SK-N-SH treated with all-trans-retinoic acid at 6 μM for 48 hours (cell line): ENCODE measurements at regions not wholly inside any gene's neighbourhood (a gene's known extent, or its start where the extent isn't known, plus 50 kb on each side); places are given as distances from the start of the nearest gene placed in this dataset.
A peak's percentile ranks its signal among the peaks of the same experiment; 100 is the strongest.
"Not testable (repeated sequence)": the region's sequence is repeated elsewhere in the genome, so short reads cannot be mapped to it uniquely, and the experiment has no call there.

Experiments used
- ATAC-seq: fragments of 200-7000 bp; cut with Tn5 transposase; 3 replicates; pipeline ENCODE4 v1.9.1; 2020; ENCODE audit warnings: mild to moderate bottlenecking, moderate library complexity
- ARNTL ChIP-seq: fragments of 450-650 bp; formaldehyde crosslinking; IDR thresholded peaks from 2 replicates; pipeline ENCODE4 v1.5.0; 2020; ENCODE audit warnings: low read depth, mild to moderate bottlenecking, moderate library complexity, borderline replicate concordance
- BACH2 ChIP-seq: fragments of 250-450 bp; sonication (Bioruptor Pico); IDR thresholded peaks from 2 replicates; pipeline ENCODE4 v1.9.0; 2021; ENCODE audit warnings: mild to moderate bottlenecking, borderline replicate concordance
- CREB5 ChIP-seq: fragments of 250-450 bp; sonication (Bioruptor Pico); IDR thresholded peaks from 2 replicates; pipeline ENCODE4 v1.5.1; 2020; ENCODE audit warnings: low read depth, mild to moderate bottlenecking, moderate library complexity
- CSDC2 ChIP-seq: fragments of 250-450 bp; sonication (Bioruptor Pico); IDR thresholded peaks from 2 replicates; pipeline ENCODE4 v1.5.0; 2020; ENCODE audit warnings: mild to moderate bottlenecking, moderate library complexity
- GLIS3 ChIP-seq: fragments of 250-450 bp; sonication (Bioruptor Pico); IDR thresholded peaks from 2 replicates; pipeline ENCODE4 v1.5.0; 2020; ENCODE audit warnings: mild to moderate bottlenecking, moderate library complexity
- ISL1 ChIP-seq: fragments of 250-450 bp; sonication (Bioruptor Pico); IDR thresholded peaks from 2 replicates; pipeline ENCODE4 v2.1.2; 2022; ENCODE audit warnings: mild to moderate bottlenecking, moderate library complexity
- OSR1 ChIP-seq: fragments of 250-450 bp; sonication (Bioruptor Pico); IDR thresholded peaks from 2 replicates; pipeline ENCODE4 v1.8.0; 2022; ENCODE audit warnings: moderate library complexity, mild to moderate bottlenecking, inconsistent platforms
- PATZ1 ChIP-seq: fragments of 250-450 bp; sonication (Bioruptor Pico); IDR thresholded peaks from 2 replicates; pipeline ENCODE4 v1.8.0; 2020; ENCODE audit warnings: mild to moderate bottlenecking, moderate library complexity, borderline replicate concordance
- PPARA ChIP-seq: fragments of 250-450 bp; sonication (Bioruptor Pico); IDR thresholded peaks from 2 replicates; pipeline ENCODE4 v1.5.0; 2020; ENCODE audit warnings: mild to moderate bottlenecking, borderline replicate concordance
- TOX ChIP-seq: fragments of 250-450 bp; sonication (Bioruptor Pico); IDR thresholded peaks from 2 replicates; pipeline ENCODE4 v1.8.0; 2021; ENCODE audit warnings: mild to moderate bottlenecking, moderate library complexity, borderline replicate concordance
- ZC3H10 ChIP-seq: fragments of 250-450 bp; sonication (Bioruptor Pico); IDR thresholded peaks from 2 replicates; pipeline ENCODE4 v1.5.1; 2021; ENCODE audit warnings: mild to moderate bottlenecking, moderate library complexity
- ZFP3 ChIP-seq: fragments of 250-450 bp; sonication (Bioruptor Pico); IDR thresholded peaks from 2 replicates; pipeline ENCODE4 v1.5.0; 2020; ENCODE audit warnings: mild to moderate bottlenecking, moderate library complexity
- ZFP30 ChIP-seq: fragments of 450-650 bp; formaldehyde crosslinking; IDR thresholded peaks from 2 replicates; pipeline ENCODE4 v1.5.0; 2022; ENCODE audit warnings: mild to moderate bottlenecking, moderate library complexity
- ZNF8 ChIP-seq: fragments of 450-650 bp; formaldehyde crosslinking; IDR thresholded peaks from 2 replicates; pipeline ENCODE4 v1.5.0; 2020; ENCODE audit warnings: mild to moderate bottlenecking, moderate library complexity
- TF ChIP-seq, protein P1 (sequence below): fragments of 250-450 bp; sonication (Bioruptor Pico); IDR thresholded peaks from 2 replicates; pipeline ENCODE4 v1.5.1; 2021; ENCODE audit warnings: mild to moderate bottlenecking, moderate library complexity
- TF ChIP-seq, protein P2 (sequence below): fragments of 250-450 bp; sonication (Bioruptor Pico); IDR thresholded peaks from 2 replicates; pipeline ENCODE4 v1.8.0; 2021; ENCODE audit warnings: low read depth, mild to moderate bottlenecking, moderate library complexity, borderline replicate concordance

- TF ChIP-seq ISL1 (peak; percentile 61), ARNTL (no peak), PATZ1 (CRISPR knock-in tag) (no peak)
- TF ChIP-seq, protein P1, sequence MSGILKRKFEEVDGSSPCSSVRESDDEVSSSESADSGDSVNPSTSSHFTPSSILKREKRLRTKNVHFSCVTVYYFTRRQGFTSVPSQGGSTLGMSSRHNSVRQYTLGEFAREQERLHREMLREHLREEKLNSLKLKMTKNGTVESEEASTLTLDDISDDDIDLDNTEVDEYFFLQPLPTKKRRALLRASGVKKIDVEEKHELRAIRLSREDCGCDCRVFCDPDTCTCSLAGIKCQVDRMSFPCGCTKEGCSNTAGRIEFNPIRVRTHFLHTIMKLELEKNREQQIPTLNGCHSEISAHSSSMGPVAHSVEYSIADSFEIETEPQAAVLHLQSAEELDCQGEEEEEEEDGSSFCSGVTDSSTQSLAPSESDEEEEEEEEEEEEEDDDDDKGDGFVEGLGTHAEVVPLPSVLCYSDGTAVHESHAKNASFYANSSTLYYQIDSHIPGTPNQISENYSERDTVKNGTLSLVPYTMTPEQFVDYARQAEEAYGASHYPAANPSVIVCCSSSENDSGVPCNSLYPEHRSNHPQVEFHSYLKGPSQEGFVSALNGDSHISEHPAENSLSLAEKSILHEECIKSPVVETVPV (CRISPR knock-in tag): no peak
- ATAC-seq: no peak
Measured at GRCh38 chr6:27031302-27031701, 216.2 kb upstream of the PRSS16 start.

GRCh38 chr6:27038498-27038897 is 209.0 kb upstream of the PRSS16 start:
- no peak for TF ChIP-seq GLIS3 (CRISPR knock-in tag)
- TF ChIP-seq ZC3H10 (CRISPR knock-in tag): no peak
- ATAC-seq: no peak

DNA sequence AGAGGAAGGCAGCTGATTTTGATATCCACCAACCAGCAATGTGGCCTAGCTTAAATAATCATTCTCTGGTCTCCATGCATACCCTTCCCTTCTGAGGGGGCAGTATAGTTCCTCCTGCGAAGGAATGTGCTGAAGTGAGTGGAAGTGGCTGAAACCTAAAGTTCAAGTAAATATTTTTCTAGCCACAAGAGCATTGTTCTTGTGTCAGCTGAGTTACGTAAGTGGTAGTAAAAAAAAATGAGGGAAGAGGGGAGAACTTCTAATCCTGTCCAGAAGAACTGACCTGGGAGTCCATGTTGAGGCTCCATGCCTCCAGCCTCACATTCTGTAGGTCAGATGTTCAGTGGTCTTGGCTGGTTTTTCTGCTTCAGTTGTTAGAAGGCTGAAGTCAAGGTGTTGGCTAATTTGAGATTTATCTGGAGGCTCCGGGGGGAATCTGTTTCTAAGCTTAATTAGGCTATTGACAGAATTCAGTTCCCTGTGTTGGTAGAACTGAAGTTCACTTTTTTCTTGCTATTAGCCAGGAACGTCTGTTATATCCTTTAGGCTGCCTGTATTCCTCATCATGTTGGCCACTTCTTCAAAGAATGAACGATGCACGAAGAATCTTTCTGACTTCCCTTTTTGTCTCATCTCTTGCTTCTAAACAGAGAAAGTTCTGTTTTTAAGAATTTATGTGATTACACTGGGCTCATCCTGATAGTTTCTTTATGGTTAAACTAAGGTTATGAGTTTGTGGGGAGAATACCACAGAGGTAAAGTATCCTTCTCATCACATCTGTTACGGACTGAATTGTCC is 207.1 kb upstream of the PRSS16 start:
- no peak for TF ChIP-seq CREB5 (CRISPR knock-in tag)
- TF ChIP-seq, protein P1 (CRISPR knock-in tag): no peak
- no peak for TF ChIP-seq GLIS3 (CRISPR knock-in tag)
- no peak for TF ChIP-seq BACH2
- TF ChIP-seq PPARA (CRISPR knock-in tag): no peak
- TF ChIP-seq CSDC2: no peak
- TF ChIP-seq TOX (CRISPR knock-in tag): no peak
- no peak for TF ChIP-seq OSR1 (CRISPR knock-in tag)
- TF ChIP-seq, protein P2, sequence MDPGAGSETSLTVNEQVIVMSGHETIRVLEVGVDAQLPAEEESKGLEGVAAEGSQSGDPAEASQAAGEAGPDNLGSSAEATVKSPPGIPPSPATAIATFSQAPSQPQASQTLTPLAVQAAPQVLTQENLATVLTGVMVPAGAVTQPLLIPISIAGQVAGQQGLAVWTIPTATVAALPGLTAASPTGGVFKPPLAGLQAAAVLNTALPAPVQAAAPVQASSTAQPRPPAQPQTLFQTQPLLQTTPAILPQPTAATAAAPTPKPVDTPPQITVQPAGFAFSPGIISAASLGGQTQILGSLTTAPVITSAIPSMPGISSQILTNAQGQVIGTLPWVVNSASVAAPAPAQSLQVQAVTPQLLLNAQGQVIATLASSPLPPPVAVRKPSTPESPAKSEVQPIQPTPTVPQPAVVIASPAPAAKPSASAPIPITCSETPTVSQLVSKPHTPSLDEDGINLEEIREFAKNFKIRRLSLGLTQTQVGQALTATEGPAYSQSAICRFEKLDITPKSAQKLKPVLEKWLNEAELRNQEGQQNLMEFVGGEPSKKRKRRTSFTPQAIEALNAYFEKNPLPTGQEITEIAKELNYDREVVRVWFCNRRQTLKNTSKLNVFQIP (CRISPR knock-in tag): no peak
- TF ChIP-seq ZC3H10 (CRISPR knock-in tag): no peak
- no peak for TF ChIP-seq ZNF8 (CRISPR knock-in tag)
- TF ChIP-seq ZFP3 (CRISPR knock-in tag): no peak
- no peak for TF ChIP-seq ISL1
- TF ChIP-seq ZFP30 (CRISPR knock-in tag): no peak

GRCh38 chr6:27043244-27043643 is 204.3 kb upstream of the PRSS16 start:
- TF ChIP-seq, protein P2 (CRISPR knock-in tag): no peak
- TF ChIP-seq ZC3H10 (CRISPR knock-in tag) (no peak), OSR1 (CRISPR knock-in tag) (no peak), PATZ1 (CRISPR knock-in tag) (no peak), ZFP3 (CRISPR knock-in tag) (no peak)
- TF ChIP-seq, all 23 proteins: peak for 0
- no peak for ATAC-seq

More for the DNA sequence above, 207.1 kb upstream of the PRSS16 start:
- no peak for ATAC-seq

DNA sequence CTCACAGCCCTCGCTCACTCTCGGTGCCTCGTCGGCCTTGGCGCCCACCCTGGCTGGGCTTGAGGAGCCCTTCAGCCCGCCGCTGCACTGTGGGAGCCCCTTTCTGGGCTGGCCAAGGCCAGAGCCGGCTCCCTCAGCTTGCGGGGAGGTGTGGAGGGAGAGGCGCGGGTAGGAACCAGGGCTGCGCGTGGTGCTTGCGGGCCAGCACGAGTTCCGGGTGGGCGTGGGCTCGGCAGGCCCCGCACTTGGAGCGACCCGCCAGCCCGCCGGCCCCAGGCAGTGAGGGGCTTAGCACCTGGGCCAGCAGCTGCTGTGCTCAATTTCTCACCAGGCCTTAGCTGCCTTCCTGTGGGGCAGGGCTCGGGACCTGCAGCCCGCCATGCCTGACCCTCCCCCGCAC is 202.4 kb upstream of the PRSS16 start:
- ATAC-seq: not testable (repeated sequence)

- not testable (repeated sequence) for ATAC-seq
Measured at GRCh38 chr6:27047725-27048124, 199.8 kb upstream of the PRSS16 start.
